ENCODE measurements at regions not wholly inside any gene's neighbourhood (a gene's known extent, or its start where the extent isn't known, plus 50 kb on each side); places are given as distances from the start of the nearest gene placed in this dataset.

DNA sequence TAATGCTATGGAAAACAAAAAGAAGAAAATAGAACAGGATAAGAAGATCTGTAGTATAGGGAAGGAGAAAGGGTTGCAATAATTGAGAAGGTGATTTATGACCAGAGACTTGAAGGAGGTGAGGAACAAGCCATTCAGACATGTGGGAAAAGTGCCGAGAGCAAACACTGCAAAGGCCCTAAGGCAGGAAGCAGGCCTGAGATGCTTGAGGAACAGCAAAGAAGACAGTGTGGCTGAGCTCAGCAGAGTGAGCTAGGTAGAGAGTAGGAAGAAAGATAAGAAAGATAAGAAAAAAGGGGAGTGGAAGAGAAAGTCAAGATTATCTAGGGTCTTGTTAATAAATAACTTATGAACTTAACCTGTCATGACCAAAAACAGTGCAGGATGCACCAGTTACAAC, 671.8 kb downstream of the RPS29 start:
- TF ChIP-seq, protein P1, sequence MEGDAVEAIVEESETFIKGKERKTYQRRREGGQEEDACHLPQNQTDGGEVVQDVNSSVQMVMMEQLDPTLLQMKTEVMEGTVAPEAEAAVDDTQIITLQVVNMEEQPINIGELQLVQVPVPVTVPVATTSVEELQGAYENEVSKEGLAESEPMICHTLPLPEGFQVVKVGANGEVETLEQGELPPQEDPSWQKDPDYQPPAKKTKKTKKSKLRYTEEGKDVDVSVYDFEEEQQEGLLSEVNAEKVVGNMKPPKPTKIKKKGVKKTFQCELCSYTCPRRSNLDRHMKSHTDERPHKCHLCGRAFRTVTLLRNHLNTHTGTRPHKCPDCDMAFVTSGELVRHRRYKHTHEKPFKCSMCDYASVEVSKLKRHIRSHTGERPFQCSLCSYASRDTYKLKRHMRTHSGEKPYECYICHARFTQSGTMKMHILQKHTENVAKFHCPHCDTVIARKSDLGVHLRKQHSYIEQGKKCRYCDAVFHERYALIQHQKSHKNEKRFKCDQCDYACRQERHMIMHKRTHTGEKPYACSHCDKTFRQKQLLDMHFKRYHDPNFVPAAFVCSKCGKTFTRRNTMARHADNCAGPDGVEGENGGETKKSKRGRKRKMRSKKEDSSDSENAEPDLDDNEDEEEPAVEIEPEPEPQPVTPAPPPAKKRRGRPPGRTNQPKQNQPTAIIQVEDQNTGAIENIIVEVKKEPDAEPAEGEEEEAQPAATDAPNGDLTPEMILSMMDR (IDR thresholded peaks at IDR 0.05; ENCODE audit: low read depth, low read length), result no peak
- TF ChIP-seq MYC (IDR thresholded peaks at IDR 0.05; ENCODE audit: low read depth, low read length), result no peak
